OCI-LY7 (cell line): ENCODE measurements at regions not wholly inside any gene's neighbourhood (a gene's known extent, or its start where the extent isn't known, plus 50 kb on each side); places are given as distances from the start of the nearest gene placed in this dataset.

ENCODE experiments used
- CTCF ChIP-seq: fragments of 200-600 bp; sonication (generic); conservative IDR thresholded peaks from 2 replicates; pipeline ENCODE4 v1.5.1; 2014; ENCODE audit warnings: mild to moderate bottlenecking, antibody characterized with exemption, low read length, moderate library complexity, mixed read lengths
- EZH2phosphoT487 ChIP-seq: fragments of 200-600 bp; sonication (generic); IDR thresholded peaks from 2 replicates; pipeline ENCODE4 v1.6.1; 2018; ENCODE audit warnings: low read depth, borderline replicate concordance, mild to moderate bottlenecking, mixed run types, antibody characterized with exemption, low read length, moderate library complexity, mixed read lengths

GRCh38 chr14:106530031-106530422 is 1003.6 kb downstream of the TMEM121 start:
- TF ChIP-seq EZH2phosphoT487 (no peak), CTCF (no peak)
